ENCODE measurements at regions not wholly inside any gene's neighbourhood (a gene's known extent, or its start where the extent isn't known, plus 50 kb on each side); places are given as distances from the start of the nearest gene placed in this dataset.

GRCh38 chr20:12592756-12593155 lies 416.0 kb upstream of the SPTLC3 start:
- no peak for DNase-seq (ENCODE audit: extremely low spot score)
- ChIA-PET CTCF (no interaction called here), POLR2A (no interaction called here)
- no peak for TF ChIP-seq CTCF (IDR thresholded peaks at IDR 0.05; ENCODE audit: control extremely low read depth, extremely low read depth, low read depth, missing control alignments)

GRCh38 chr20:12593342-12593873 lies 415.4 kb upstream of the SPTLC3 start:
- no peak for TF ChIP-seq CTCF (IDR thresholded peaks at IDR 0.05; ENCODE audit: control extremely low read depth, extremely low read depth, low read depth, missing control alignments)
- CTCF ChIA-PET, result interaction anchor here (1.9 kb wide), 1 partner anchor 15 kb away, joined by 4 read pairs; no protein-coding TSS in a partner anchor
- DNase-seq (ENCODE audit: extremely low spot score), result no peak
- POLR2A ChIA-PET, result no interaction called here

- TF ChIP-seq CTCF (IDR thresholded peaks at IDR 0.05; ENCODE audit: control extremely low read depth, extremely low read depth, low read depth, missing control alignments), result no peak
- DNase-seq (ENCODE audit: extremely low spot score), result no peak
- POLR2A ChIA-PET, result no interaction called here
- CTCF ChIA-PET, result interaction anchor here (1.1 to 1.9 kb wide), 2 partner anchors 15 to 16 kb away, joined by 3 to 4 read pairs; no protein-coding TSS in a partner anchor
These were observed 414.2 kb upstream of the SPTLC3 start for GRCh38 chr20:12594410-12595088.

- DNase-seq (ENCODE audit: extremely low spot score), result no peak
- no peak for TF ChIP-seq CTCF (IDR thresholded peaks at IDR 0.05; ENCODE audit: control extremely low read depth, extremely low read depth, low read depth, missing control alignments)
- CTCF ChIA-PET, result no interaction called here
- POLR2A ChIA-PET, result no interaction called here
These were observed 412.9 kb upstream of the SPTLC3 start for GRCh38 chr20:12595841-12596240.

GRCh38 chr20:12596863-12597262 lies 411.9 kb upstream of the SPTLC3 start:
- ChIA-PET POLR2A (no interaction called here), CTCF (no interaction called here)
- no peak for DNase-seq (ENCODE audit: extremely low spot score)
- TF ChIP-seq CTCF (IDR thresholded peaks at IDR 0.05; ENCODE audit: control extremely low read depth, extremely low read depth, low read depth, missing control alignments), result no peak

GRCh38 chr20:12597551-12597950 lies 411.2 kb upstream of the SPTLC3 start:
- DNase-seq (ENCODE audit: extremely low spot score), result no peak
- ChIA-PET CTCF (interaction anchor here (0.8 kb wide), 1 partner anchor 34 kb away, joined by 3 read pairs; no protein-coding TSS in a partner anchor), POLR2A (no interaction called here)
- TF ChIP-seq CTCF (IDR thresholded peaks at IDR 0.05; ENCODE audit: control extremely low read depth, extremely low read depth, low read depth, missing control alignments), result no peak

Measured in GM10248 (cell line).